SH-SY5Y (cell line): ENCODE measurements at regions not wholly inside any gene's neighbourhood (a gene's known extent, or its start where the extent isn't known, plus 50 kb on each side); places are given as distances from the start of the nearest gene placed in this dataset.

Source experiments
- GATA2 ChIP-seq: IDR thresholded peaks from 2 replicates; pipeline ENCODE4 v1.6.1; 2011; ENCODE audit warnings: mild to moderate bottlenecking, low read depth, low read length
- GATA3 ChIP-seq: IDR thresholded peaks from 2 replicates; pipeline ENCODE4 v1.6.1; 2011; ENCODE audit warnings: low read depth, mild to moderate bottlenecking, low read length, moderate library complexity

DNA sequence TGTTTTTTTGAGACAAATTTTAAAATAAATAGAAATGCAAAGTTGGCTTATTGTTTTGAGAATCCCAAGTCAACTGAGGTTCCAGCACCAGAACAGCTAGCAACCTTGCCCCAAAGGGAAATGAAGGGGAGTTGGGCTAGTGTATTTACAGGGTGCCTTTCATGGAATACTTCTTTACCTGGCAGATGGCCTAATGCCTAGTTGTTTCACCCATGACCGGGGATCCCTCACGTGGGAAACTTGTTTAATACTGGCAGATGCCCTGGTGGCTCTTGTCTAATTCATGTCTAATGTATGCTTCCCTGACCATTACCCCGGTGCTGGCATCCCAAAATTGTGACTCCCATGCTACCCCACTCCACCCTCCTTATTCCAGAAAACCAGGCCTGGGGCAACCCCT is 861.1 kb upstream of the ZWINT start:
- TF ChIP-seq GATA3: no peak
- no peak for TF ChIP-seq GATA2
